K562 (cell line): ENCODE measurements at regions not wholly inside any gene's neighbourhood (a gene's known extent, or its start where the extent isn't known, plus 50 kb on each side); places are given as distances from the start of the nearest gene placed in this dataset.

Experiments
- ATAC-seq: fragments of 200-7000 bp; cut with Tn5 transposase; 3 replicates; pipeline ENCODE4 v1.9.1; 2020; ENCODE audit warnings: moderate library complexity
- BruUV-seq: library from RNA; stranded (reverse); fragments of 400-500 nt; replicated peaks from 2 replicates; lab custom pipeline; 2021; lab: Mats Ljungman, UMichigan
- CTCF ChIA-PET: fragments of 300-600 bp; formaldehyde crosslinking; extraction: SDS; loops from one replicate; lab custom pipeline; 2021; ENCODE audit warnings: low intra/inter-chr PET ratio; lab: Yijun Ruan, JAX
- POLR2A ChIA-PET: fragments of 300-600, 350-650 bp; sonication (Branson Sonifier 250); formaldehyde crosslinking; extraction: SDS; loops from one replicate; lab custom pipeline; 2021; ENCODE audit warnings: antibody characterized with exemption, inconsistent platforms; lab: Yijun Ruan, JAX
- DNase-seq, 4 experiments: peaks; one replicate each; pipeline versions ENCODE4 v3.0.0 to v3.0.0-alpha.2; 2011 to 2018; ENCODE audit warnings: low spot score in 3 of 4, mixed read lengths in 3 of 4; ENCODE audit errors: extremely low read depth in 1 of 4
- FAIRE-seq: peaks from 2 replicates; lab custom pipeline; 2011; peaks lifted over from hg19 to GRCh38; lab: Jason Lieb, UNC
- H2AFZ ChIP-seq: 2 replicates; pipeline ENCODE4 v1.6.0; 2011; ENCODE audit warnings: low read depth, low read length, control low read depth, inconsistent platforms
- H3K27ac ChIP-seq: fragments of 200-600 bp; 3 replicates; pipeline ENCODE4 v1.8.0; 2011; ENCODE audit warnings: low read depth, mild to moderate bottlenecking, control low read depth, inconsistent platforms, low read length, moderate library complexity, mixed read lengths; ENCODE audit errors: extremely low read depth
- H3K27me3 ChIP-seq, 2 experiments: fragments of 300-600 bp in 1 of 2; 2 replicates in 1 of 2; 3 replicates in 1 of 2; pipeline versions ENCODE4 v1.6.0 to v1.8.0; 2011; ENCODE audit warnings: inconsistent platforms in 2 of 2, low read length in 2 of 2, mild to moderate bottlenecking in 1 of 2, mixed read lengths in 1 of 2, moderate library complexity in 1 of 2; ENCODE audit not compliant: control insufficient read depth in 2 of 2, insufficient read depth in 2 of 2
- H3K36me3 ChIP-seq: fragments of 300-600 bp; 3 replicates; pipeline ENCODE4 v1.8.0; 2011; ENCODE audit warnings: mild to moderate bottlenecking, low read length, inconsistent platforms; ENCODE audit not compliant: control insufficient read depth, insufficient read depth
- H3K4me1 ChIP-seq, 2 experiments: fragments of 200-600 bp in 1 of 2; replicated peaks in 1 of 2; 2 replicates in 1 of 2; 3 replicates in 1 of 2; pipeline versions ENCODE4 v1.5.1 to v1.8.0; 2011; ENCODE audit warnings: inconsistent platforms in 2 of 2, low read length in 2 of 2, mild to moderate bottlenecking in 1 of 2, mixed read lengths in 1 of 2, moderate library complexity in 1 of 2; ENCODE audit not compliant: control insufficient read depth in 2 of 2, insufficient read depth in 2 of 2
- H3K4me2 ChIP-seq: 2 replicates; pipeline ENCODE4 v1.6.1; 2011; ENCODE audit warnings: low read length, control low read depth, inconsistent platforms, mixed read lengths; ENCODE audit not compliant: insufficient read depth
- H3K4me3 ChIP-seq: fragments of 200-600 bp; sonication (generic), shearing (Covaris generic); 2 replicates; pipeline ENCODE4 v1.5.1; 2016; ENCODE audit warnings: control low read depth, inconsistent platforms
- H3K79me2 ChIP-seq: fragments of 200-600 bp; 3 replicates; pipeline ENCODE4 v1.8.0; 2011; ENCODE audit warnings: low read length, inconsistent platforms; ENCODE audit not compliant: control insufficient read depth, insufficient read depth
- H3K9ac ChIP-seq, 2 experiments: 2 replicates each; pipeline versions ENCODE4 v1.6.0 to v1.6.1; 2011; ENCODE audit warnings: low read depth in 2 of 2, low read length in 2 of 2, control low read depth in 1 of 2, inconsistent platforms in 1 of 2, mild to moderate bottlenecking in 1 of 2, mixed read lengths in 1 of 2; ENCODE audit not compliant: insufficient read depth in 1 of 2
- H3K9me1 ChIP-seq: one replicate; pipeline ENCODE4 v1.6.0; 2011; ENCODE audit warnings: inconsistent platforms, mild to moderate bottlenecking, low read length, moderate library complexity; ENCODE audit not compliant: control insufficient read depth, insufficient read depth
- H3K9me3 ChIP-seq: replicated peaks from 2 replicates; pipeline ENCODE4 v1.5.1; 2011; ENCODE audit warnings: low read depth, low read length, inconsistent platforms; ENCODE audit not compliant: control insufficient read depth, insufficient read depth
- H4K20me1 ChIP-seq: replicated peaks from 2 replicates; pipeline ENCODE4 v1.6.1; 2011; ENCODE audit warnings: low read length, inconsistent platforms, mixed read lengths; ENCODE audit not compliant: control insufficient read depth, insufficient read depth
- CBFB ChIP-seq: sonication (generic); formaldehyde crosslinking; IDR thresholded peaks from 2 replicates; pipeline ENCODE4 v1.4.0; 2020; ENCODE audit warnings: mild to moderate bottlenecking, missing genetic modification reagents
- CREM ChIP-seq: IDR thresholded peaks from 2 replicates; pipeline ENCODE4 v1.6.1; 2014; ENCODE audit warnings: antibody characterized with exemption, low read depth
- ELK3 ChIP-seq: fragments of 450-650 bp; formaldehyde crosslinking; IDR thresholded peaks from 2 replicates; pipeline ENCODE4 v1.4.0; 2020; ENCODE audit warnings: mild to moderate bottlenecking
- MYBL2 ChIP-seq, 2 experiments: fragments of 450-650 bp in 1 of 2; sonication (generic) in 1 of 2; formaldehyde crosslinking in 1 of 2; IDR thresholded peaks; 2 replicates each; pipeline versions ENCODE4 v1.6.1 to v1.8.1; 2017 to 2022; ENCODE audit warnings: borderline replicate concordance in 1 of 2, inconsistent platforms in 1 of 2, low read depth in 1 of 2, mild to moderate bottlenecking in 1 of 2, missing genetic modification reagents in 1 of 2, moderate library complexity in 1 of 2
- POLR3G ChIP-seq: IDR thresholded peaks from 2 replicates; pipeline ENCODE4 v1.6.1; 2011; ENCODE audit not compliant: insufficient read length, insufficient replicate concordance; ENCODE audit errors: extremely low read depth
- SREBF2 ChIP-seq: sonication (generic); formaldehyde crosslinking; IDR thresholded peaks from 2 replicates; pipeline ENCODE4 v1.4.0; 2020; ENCODE audit warnings: mild to moderate bottlenecking, missing genetic modification reagents
- STAT5A ChIP-seq: IDR thresholded peaks from 2 replicates; pipeline ENCODE4 v1.6.1; 2012; ENCODE audit warnings: low read length, inconsistent platforms, borderline replicate concordance
- ZBTB8A ChIP-seq: fragments of 450-650 bp; IDR thresholded peaks from 2 replicates; pipeline ENCODE4 v1.6.1; 2018; ENCODE audit warnings: mild to moderate bottlenecking, moderate library complexity; ENCODE audit not compliant: partially characterized antibody
- WGBS: fragments of 100-300 bp; shearing (Covaris generic); methylation state at CpG from one replicate; pipeline ENCODE4 v1.1.6; 2016; ENCODE audit warnings: low coverage, mixed read lengths; ENCODE audit not compliant: insufficient coverage; ENCODE audit errors: missing lambda C conversion rate; 5-methylcytosine and 5-hydroxymethylcytosine counted together
- in situ Hi-C: fragments of 300-500 bp; cut with MboI; formaldehyde crosslinking; loops from 4 replicates; pipeline ENCODE4 v1.15.0; 2018; ENCODE audit warnings: inconsistent platforms, mixed read lengths
- intact Hi-C: fragments of 100-400 bp; cut with micrococcal nuclease; formaldehyde crosslinking; loops from 2 replicates; pipeline ENCODE4 v1.14.2; 2022

- no peaks in the 10 kb centered on the region for H3K9me1 ChIP-seq
- DNase-seq (no peak), FAIRE-seq (no peak), ATAC-seq (no peak)
- no peak overlapping the region for H3K27ac ChIP-seq
- no peaks in the 10 kb centered on the region for H4K20me1 ChIP-seq
- no peaks in the 10 kb centered on the region for H3K27me3 ChIP-seq
- no peak overlapping the region for H3K4me3 ChIP-seq
- BruUV-seq = no TSS peak
- H3K9me3 ChIP-seq = no peaks in the 10 kb centered on the region; the same call in 1 of the 2 replicates
- POLR2A ChIA-PET = no interaction called here
- WGBS = 5% methylated on average over 13 of the region's 13 CpGs
- H3K4me1 ChIP-seq = no peaks in the 10 kb centered on the region
- H3K9ac ChIP-seq = no peak overlapping the region
- in situ Hi-C loops (no loop called here), intact Hi-C loops (no loop called here)
- no peaks in the 10 kb centered on the region for H3K36me3 ChIP-seq
- no peaks in the 10 kb centered on the region for H3K79me2 ChIP-seq
- no peak overlapping the region for H2AFZ ChIP-seq
- CTCF ChIA-PET = no interaction called here
- TF ChIP-seq ZBTB8A = no peak
- TF ChIP-seq STAT5A = no peak
- TF ChIP-seq CBFB (CRISPR knock-in tag) = no peak
- no peak for TF ChIP-seq ELK3 (CRISPR knock-in tag)
- TF ChIP-seq SREBF2 (CRISPR knock-in tag) = no peak
- no peak for TF ChIP-seq CREM
- no peak for TF ChIP-seq POLR3G
- no peak for TF ChIP-seq MYBL2 (IDR thresholded peaks at IDR 0.05; ENCODE audit: low read depth)
- no peak for TF ChIP-seq MYBL2 (CRISPR knock-in tag; IDR thresholded peaks at IDR 0.05; ENCODE audit: borderline replicate concordance)
- H3K4me2 ChIP-seq = no peak overlapping the region
Observed at GRCh38 chr10:24008164-24009091, 200.5 kb upstream of the KIAA1217 start.
